Activated CD4-positive, CD25-positive, alpha-beta regulatory T cell treated with anti-CD3 and anti-CD28 coated beads, Interleukin-2, amount 50 U/mL, for 24 hours (primary cell): ENCODE measurements at regions not wholly inside any gene's neighbourhood (a gene's known extent, or its start where the extent isn't known, plus 50 kb on each side); places are given as distances from the start of the nearest gene placed in this dataset.

Experiments
- ATAC-seq, 2 donors: fragments of 150-1000 bp; cut with Tn5 transposase; one replicate each; pipeline ENCODE4 v1.10.0; 2021; ENCODE audit warnings: mild to moderate bottlenecking in 1 of 2, moderate library complexity in 1 of 2

DNA sequence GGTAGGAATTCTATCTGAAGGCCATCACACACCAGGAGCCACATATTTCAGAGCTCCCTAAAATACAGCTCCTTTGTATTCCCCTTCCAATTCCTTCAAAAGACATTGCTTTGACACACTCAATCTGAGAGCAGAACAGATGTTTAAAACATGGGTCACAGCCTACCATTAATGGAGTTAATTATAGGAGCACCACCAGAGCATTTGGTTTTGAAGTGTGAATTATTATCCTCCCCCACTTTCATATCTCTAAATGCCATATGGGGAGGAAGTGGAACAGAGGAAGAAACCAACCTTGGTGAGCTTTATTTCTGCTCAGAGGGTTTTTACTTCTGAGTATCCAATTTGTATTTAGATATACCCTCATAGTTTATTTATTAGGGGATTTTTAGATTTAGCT lies 50.7 kb upstream of the TNFRSF21 start:
- no peak for ATAC-seq

DNA sequence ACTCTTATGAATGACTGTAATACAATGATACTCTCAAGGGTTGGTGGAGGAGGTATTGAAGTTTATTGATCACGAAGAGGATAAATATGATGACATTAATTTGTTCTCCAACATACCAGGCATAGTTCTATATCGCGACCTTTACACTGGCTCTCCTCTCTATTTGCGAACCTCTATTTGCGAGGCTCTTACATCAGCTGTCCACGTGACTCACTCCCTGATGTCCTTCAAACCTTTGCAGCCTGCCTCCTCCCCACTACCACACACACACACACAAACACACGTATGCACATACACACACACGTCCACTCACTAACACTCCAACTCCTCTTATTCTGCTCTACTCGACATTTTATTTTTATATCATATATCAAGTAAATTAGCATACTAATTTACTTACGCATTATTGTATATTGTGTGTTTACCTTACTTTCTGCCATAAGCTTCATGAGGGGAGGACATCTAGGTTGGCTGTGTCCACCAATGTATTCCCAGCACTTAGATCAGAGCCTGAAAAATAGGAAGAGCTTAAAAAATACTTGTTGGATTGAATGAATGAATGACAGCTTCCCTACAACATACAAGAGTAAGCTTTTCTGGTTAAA lies 53.3 kb upstream of the TNFRSF21 start:
- no peak for ATAC-seq

DNA sequence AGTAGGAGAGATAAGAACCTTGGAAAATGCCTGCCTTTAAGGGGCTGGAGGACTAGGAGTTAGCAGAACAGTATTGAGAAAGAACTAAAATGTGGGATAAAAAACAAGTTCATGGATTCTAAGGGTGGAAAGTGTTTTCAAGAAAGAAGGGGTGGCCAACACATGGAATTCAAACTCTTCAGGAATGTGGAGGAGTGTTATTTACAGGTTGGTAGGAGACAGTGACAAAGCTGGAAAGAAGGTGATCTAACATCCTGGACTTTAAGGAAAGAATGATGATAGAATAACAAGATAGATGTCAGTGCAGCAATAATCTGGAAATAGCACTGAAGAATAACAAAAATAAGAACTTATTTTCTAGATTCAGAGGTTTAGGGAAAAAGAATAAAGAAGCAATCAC lies 54.0 kb upstream of the TNFRSF21 start:
- ATAC-seq: no peak

DNA sequence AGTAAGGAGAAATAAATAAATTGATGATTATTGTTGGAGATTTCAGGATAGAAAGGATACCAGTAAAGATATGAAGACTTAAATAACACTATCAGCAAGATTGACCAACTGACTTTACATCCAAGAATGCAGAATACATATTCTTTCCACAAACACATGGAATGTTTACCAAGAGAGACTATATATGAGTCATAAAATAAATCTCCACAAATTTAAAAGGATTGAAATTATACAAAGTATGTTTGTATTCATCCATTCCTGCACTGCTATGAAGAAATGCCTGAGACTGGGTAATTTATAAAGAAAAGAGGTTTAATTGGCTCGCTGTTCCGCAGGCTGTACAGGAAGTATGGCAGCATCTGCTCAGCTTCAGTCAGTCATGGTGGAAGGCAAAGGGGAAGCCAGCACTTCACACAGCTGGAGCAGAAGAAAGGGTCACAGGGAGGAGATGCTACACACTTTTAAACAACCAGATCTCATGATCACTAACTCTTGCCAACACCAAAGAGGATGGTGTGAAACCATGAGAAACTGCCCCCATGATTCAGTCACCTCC lies 56.7 kb upstream of the TNFRSF21 start:
- no peak for ATAC-seq

DNA sequence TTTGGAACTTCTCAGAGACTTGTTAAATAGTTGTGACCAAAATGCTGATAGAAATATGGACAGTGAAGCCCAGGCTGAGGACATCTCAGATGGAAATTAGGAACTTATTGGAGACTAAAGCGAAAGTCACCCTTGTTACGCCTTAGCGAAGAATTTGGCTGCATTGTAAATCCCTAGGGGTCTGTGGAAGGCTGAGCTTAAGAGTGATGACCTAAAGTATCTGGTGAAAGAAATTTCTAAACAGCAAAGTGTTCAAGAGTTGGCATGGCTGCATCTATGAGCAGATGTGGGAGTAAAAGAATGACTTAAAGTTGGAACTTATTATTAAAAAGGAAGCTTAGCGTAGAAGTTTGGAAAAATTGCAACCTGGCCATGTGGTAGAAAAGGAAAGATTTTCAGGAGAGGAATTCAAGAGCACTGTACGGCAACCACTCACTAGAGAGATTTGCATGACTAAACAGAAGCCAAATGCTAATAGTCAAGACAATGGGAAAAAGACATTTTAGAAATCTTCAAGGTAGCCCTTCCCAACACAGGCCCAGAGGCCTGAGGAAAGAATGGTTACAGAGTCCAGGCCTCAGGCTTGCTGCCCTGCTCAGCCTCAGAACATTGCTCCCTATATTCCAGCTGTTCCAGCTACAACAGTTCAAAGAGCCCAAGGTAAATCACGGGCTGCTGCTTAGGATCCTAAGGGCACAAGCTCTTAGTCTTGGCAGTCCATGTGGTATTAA lies 61.6 kb upstream of the TNFRSF21 start:
- no peak for ATAC-seq

DNA sequence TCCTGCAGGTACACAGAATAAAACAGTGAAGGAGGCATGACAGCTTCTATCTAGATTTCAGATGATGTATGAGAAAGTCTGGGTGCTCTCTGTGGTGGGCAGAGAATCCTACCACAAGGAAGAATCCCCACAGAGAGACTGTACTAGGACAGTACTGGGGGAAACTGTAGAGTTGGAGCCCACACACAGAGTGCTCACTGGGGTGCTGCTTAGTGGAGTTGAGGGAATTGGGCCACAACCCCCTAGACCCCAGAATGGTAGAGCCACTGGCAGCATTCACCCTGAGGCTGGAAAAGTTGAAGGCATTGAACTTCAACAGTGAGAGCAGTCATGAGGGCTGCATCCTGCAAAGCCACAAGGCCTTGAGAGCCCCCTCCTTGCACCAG lies 62.2 kb upstream of the TNFRSF21 start:
- peak in 1 of 2 donors; percentile 13 for ATAC-seq

DNA sequence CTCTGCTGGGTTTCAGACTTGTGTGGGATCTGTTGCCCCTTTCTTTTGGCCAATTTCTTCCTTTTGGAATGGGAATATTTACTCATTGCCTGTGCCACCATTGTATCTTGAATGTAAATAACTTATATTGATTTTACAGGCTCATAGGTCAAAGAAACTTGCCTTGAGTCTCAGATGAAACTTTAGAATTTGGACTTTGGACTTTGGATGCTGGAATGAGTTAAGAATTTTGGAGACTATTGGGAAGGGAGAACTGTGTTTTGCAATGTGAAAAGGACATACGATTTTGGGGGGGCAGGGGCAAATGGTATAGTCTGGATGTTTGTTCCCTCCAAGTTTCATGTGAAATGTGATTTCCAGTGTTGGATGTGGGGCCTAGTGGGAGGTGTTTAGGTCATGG lies 62.6 kb upstream of the TNFRSF21 start:
- ATAC-seq: no peak

DNA sequence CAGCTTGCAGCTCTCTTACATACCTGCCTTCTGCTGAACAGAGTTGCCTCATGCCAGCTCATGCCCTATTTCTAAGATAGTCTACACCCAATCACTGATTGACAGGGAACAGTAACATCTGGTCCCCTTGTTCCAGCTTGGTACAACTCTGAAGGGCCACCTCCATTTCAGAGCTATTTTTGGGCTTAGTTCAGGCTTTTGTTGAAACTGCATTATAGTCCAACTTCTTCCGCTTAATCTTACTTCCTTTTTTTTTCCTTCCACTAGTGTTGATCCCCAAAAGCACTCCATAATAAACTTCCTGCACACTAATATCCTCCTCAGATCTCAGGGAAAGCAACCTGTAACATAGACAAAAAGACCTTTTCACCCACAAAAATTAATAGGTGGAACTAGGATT lies 65.7 kb upstream of the TNFRSF21 start:
- ATAC-seq: no peak

DNA sequence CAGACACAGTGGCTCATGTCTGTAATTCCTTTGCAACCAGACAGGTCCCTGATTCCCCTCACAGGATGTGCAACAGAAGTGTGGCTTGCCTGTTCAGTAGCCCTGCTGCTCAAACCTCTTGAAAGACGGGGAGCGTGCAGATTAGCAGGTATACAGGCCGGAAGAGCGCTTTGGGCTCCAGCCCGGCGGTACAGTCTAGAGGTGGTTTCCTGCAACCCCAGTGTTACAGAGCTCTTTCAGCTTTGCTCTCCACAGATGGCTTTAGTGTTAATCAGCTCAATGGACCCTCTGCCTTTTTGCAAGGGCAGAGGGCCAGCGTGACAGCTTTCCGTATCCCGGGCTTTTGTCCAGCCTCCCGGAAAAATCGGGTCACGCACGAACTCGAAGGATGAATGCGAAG lies 67.2 kb upstream of the TNFRSF21 start:
- no peak for ATAC-seq

DNA sequence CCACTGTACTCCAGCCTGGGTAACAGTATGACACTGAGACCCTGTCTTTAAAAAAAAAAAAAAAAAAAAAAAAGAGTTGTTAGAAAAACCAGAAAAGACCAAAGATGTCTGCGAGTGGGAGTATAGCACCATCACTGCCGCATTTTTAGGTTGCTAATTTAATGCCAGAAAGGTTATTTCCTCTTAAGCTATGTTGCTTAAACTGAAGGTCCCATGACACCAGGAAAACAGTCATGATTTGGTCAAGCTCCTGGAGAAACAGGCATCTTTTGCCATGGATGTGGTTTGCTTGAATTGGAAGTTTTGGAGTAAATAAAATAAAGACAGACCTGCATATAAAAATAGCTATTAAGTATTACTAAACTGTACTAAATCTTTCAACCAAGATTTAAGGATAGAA lies 68.3 kb upstream of the TNFRSF21 start:
- no peak for ATAC-seq

DNA sequence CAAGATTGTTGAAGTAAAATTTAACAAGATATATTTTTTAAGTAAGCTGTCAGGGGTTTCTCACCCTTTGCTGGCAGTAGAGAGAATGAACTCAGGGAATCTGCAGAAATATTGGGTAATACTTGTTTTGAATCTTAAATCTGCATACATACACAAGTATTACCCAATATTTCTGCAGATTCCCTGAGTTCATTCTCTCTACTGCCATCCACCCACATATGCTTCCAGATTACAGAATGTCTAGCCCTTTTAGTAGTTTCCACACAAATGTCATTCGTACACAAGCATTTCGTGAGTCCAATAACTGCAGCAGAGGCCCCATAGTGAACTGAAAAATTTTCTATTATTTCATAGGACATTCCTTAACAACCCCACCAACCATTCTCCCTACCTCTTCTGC lies 69.6 kb upstream of the TNFRSF21 start:
- no peak for ATAC-seq

DNA sequence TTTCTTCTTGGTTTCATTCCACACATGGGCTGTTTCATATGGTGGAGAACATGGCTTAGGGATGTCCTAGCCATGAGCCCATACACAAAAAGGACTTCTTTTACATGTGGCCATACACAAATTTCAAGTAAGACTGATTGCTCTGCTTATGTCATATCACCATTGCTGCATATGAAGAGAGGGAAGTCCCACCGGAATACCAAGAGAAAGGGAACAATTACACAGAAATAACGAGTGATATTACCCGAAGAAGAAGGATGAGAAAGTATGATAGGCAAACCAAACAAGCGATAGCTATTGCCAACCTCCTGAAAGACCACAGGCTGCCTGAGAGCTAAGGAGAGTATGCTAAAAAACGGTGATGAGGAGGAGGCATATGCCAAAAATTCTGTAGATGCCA lies 70.5 kb upstream of the TNFRSF21 start:
- ATAC-seq: no peak

DNA sequence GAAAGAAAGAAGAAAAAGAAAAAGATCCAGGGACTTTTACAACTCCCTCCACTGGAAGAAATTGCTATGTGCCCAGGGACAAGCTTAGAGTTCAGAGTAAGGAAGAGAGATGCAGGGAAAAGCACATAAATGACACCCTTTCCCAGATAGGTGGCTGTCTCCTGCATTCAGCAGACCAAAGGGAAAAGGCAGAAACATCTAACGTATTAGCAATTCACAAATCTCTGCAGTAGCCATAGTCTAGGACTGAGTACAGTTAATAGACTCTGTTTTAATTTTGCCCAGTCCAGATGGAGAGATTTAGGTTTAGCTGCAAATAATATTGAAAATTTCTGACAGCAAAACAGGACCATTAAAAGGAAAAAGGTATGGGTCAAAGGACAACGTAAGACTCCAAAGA lies 71.3 kb upstream of the TNFRSF21 start:
- no peak for ATAC-seq

DNA sequence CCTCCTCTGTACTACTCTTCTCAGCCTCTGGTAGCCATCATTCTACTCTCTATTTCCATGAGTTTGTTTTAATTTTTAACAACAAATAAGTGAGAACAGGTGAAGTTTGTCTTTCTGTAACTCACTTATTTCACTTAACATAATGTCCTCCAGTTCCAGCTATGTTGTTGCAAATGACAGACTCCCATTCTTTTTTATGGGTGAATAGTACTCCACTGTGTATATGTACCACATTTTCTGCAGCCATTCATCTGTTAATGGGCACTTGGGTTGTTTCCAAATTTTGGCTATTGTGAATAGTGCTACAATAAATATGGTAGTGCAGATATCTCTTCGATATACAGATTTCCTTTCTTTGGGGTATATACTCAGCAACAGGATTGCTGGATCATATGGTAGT lies 73.7 kb upstream of the TNFRSF21 start:
- ATAC-seq: no peak

DNA sequence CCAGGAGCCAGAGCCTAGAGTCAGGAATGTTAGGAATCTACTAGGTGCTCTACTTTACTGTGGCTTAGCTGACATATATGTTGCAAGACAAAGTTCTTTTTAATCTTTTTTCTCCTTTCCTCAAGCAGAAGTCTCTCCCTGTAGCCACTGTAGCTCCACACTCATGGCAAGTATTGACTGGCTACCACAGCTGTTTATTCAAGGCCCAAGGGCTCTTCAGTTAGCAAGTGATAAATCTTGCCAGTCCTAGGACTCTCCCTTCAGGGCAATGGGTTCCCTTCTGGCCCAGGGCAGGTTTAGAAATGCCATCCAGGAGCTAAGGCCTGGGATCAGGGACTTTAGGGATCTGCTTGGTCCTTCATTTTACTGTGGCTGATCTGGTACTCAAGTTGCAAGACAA lies 82.0 kb upstream of the TNFRSF21 start:
- no peak for ATAC-seq

DNA sequence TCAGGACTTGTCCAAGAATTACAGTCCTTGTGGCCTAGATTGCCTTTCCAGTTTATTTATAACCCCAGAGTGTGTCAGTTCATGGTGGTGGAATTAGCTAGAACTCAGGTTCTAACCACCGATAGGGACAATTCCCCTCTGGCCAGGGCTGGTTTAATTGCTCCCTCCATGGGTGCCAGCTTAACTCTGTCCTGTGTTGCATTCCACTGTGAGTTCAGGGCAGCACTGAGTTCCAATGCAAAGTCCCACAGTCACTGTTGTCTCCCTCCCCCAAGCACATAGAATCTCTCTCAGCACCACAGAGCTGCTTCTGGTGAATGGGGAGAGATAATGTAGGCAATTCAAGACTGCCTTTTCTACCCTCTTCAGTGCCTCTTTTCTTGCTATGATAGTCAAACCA lies 82.5 kb upstream of the TNFRSF21 start:
- ATAC-seq: no peak

DNA sequence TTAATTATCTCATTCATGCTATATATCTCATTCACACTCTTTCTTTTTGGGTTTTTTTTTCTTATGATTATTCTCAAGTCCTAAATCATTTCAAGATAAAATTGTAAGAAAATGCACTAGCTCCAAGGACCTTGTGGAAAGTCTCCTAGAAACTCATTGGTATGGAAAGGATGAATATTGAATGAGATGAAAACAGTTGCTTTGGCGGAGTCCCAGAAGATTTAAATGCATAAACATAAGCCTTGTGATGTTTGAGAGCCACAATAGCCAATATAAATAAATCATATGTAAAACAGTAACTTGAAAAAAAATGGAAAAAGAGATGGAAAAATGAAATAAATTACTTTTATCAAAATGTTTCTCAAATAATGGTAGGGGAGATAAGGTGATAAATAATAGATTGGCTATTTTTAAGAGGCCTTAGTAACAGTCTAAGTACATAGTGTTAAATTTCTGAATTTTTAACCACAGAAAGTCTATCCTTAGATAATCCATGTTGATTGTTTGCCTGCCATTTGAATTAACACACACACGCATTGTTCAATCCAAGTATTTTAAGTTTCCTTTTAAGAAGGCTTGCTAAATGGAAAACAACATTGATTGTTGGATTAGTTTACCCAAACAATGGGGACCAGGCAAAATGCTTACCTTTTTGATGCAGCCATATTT lies 81.1 kb upstream of the CD2AP start:
- no peak for ATAC-seq

DNA sequence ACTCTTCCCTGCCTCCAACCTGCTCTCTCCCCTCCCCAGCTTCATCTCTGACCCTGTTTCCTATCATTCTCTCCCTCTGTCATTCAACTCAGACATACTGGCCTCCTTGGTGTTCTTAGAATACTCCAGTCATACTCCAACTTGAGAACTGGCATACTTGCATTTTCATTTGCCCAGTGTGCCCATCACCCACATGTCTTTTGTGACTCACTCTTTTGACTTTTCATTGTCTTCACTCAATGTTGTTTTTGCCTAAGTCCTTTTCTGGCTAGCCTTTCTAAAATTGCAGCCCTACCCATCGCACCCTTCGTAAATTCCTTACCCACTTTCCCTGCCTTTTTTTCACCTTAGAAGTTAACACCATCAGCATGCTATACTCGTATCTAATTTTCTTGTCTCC lies 77.0 kb upstream of the CD2AP start:
- no peak for ATAC-seq

DNA sequence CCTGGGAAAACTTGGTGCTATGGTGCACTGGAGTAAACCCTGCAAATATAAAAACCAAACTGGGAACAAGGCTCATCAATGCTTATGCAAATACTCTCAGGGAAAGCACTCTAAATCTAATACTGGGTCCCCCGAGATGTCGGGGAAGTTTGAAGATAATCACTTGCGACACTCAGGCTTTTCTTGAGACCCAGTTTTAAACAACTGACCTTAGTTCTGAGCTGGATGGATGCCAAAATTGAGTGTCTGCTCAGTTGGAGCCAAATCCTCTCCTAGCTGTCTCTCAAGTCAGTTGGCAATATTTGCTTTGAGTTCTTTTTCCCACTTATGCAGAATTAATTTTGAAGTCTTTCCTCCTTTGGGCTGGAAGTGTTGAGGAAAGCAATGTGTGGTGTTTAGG lies 75.5 kb upstream of the CD2AP start:
- no peak for ATAC-seq

DNA sequence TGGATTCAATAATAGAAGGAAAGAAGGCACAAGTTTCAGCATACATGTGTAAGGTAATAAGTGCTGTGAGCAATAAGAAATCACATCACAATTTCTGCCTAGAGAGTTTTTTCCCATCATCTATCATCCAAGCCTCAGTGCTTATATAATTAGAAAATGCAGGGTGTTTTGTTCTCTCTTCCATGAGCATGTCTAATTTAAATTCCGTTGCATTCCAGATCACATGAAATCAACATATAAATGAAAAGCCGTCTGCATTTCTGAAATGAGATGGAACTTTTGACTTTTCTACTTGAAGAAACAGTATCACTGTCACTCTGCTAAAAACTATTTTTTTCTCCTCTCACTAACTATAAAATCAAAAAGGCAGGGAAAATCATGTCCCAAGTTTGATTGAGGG lies 74.5 kb upstream of the CD2AP start:
- ATAC-seq: no peak

DNA sequence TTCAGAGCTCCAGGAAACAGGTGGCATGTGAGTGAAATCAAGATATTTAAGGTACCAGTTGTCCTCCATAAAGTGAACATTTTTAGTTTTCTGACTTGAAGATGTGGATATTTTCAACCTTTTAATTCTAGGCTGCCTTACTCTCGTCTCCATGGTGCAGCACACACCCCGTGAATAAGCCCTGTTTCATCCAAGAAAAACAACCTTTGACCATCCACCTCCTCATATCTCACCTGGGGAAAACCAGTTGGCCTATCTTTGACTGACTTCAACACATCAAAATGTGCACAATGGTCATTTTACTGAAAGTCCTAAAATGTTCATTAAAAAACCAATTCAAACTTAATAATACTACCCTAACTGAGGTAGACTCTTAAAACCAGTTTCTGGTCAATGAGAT lies 73.8 kb upstream of the CD2AP start:
- ATAC-seq: no peak

DNA sequence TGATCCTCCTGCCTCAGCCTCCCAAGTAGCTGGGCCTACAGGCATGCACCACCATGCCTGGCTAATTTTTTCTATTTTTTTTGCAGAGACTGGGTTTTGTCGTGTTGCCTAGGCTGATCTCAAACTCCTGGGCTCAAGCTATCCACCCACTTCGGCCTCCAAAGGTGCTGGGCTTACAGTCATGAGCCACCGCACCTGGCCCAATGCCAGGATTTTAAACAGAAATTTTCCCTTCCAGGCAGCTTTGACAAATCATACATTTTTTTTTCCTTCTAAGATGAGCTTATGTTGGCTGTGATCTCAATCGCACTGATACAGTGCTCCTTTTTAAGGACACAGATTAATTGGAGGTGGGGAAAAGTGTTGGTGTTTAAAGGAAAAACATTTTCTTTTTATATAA lies 73.2 kb upstream of the CD2AP start:
- ATAC-seq: no peak

DNA sequence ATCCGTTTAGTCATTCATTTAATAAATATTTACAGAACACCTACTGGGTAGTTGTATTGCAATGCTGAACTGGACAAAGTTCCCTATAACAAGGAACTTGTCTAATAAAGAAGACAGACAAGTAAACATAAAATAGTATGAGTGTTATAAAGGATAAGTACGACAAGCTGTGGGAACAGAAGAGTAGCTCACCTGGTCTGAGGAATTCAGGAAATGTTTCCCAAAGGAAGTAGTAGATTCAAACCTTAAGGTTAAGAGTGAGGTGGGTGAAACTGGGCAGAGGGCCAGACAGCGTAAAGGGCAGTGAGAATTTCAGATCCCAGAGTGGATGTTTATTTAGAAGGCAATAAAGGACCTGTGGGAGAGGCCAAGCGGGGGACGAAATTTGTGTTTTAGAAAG lies 72.3 kb upstream of the CD2AP start:
- no peak for ATAC-seq
